GM19455 (cell line): ENCODE measurements at regions not wholly inside any gene's neighbourhood (a gene's known extent, or its start where the extent isn't known, plus 50 kb on each side); places are given as distances from the start of the nearest gene placed in this dataset.
A peak's percentile ranks its signal among the peaks of the same experiment; 100 is the strongest.

Experiments used
- ATAC-seq: cut with Tn5 transposase; IDR thresholded peaks from one replicate; pipeline ENCODE4 v1.9.1; 2021; ENCODE audit not compliant: unreplicated experiment

- no peak for ATAC-seq
These were observed 86.3 kb downstream of the KCNRG start for GRCh38 chr13:50101590-50101989.

GRCh38 chr13:50104493-50104892, 89.2 kb downstream of the KCNRG start:
- ATAC-seq = no peak

- peak; percentile 80 for ATAC-seq
These were observed 91.3 kb downstream of the KCNRG start for GRCh38 chr13:50106559-50106958.

- no peak for ATAC-seq
These were observed 92.0 kb downstream of the KCNRG start for GRCh38 chr13:50107205-50107604.

- no peak for ATAC-seq
These were observed 99.7 kb downstream of the KCNRG start for GRCh38 chr13:50114961-50115360.

GRCh38 chr13:50115695-50116094, 100.5 kb downstream of the KCNRG start:
- no peak for ATAC-seq

- ATAC-seq = no peak
These were observed 101.3 kb downstream of the KCNRG start for GRCh38 chr13:50116430-50116973.

GRCh38 chr13:50119591-50119990, 104.3 kb downstream of the KCNRG start:
- ATAC-seq = no peak

- no peak for ATAC-seq
These were observed 107.2 kb downstream of the KCNRG start for GRCh38 chr13:50122455-50122854.

- ATAC-seq = no peak
These were observed 107.8 kb downstream of the KCNRG start for GRCh38 chr13:50123002-50123401.

- ATAC-seq = no peak
These were observed 108.2 kb downstream of the KCNRG start for GRCh38 chr13:50123515-50123861.

GRCh38 chr13:50123862-50124535, 108.8 kb downstream of the KCNRG start:
- ATAC-seq = peak; percentile 65

- peak; percentile 15 for ATAC-seq
These were observed 109.5 kb downstream of the KCNRG start for GRCh38 chr13:50124536-50125303.

GRCh38 chr13:50125304-50125553, 110.0 kb downstream of the KCNRG start:
- peak; percentile 6 for ATAC-seq

GRCh38 chr13:50125554-50126262, 110.5 kb downstream of the KCNRG start:
- no peak for ATAC-seq

GRCh38 chr13:50126263-50126992, 111.2 kb downstream of the KCNRG start:
- ATAC-seq = no peak

- ATAC-seq = no peak
These were observed 111.9 kb downstream of the KCNRG start for GRCh38 chr13:50126993-50127725.

- no peak for ATAC-seq
These were observed 112.6 kb downstream of the KCNRG start for GRCh38 chr13:50127726-50128291.

- ATAC-seq = no peak
These were observed 113.2 kb downstream of the KCNRG start for GRCh38 chr13:50128428-50128931.

- ATAC-seq = no peak
These were observed 113.9 kb downstream of the KCNRG start for GRCh38 chr13:50129081-50129705.
